ENCODE measurements at regions not wholly inside any gene's neighbourhood (a gene's known extent, or its start where the extent isn't known, plus 50 kb on each side); places are given as distances from the start of the nearest gene placed in this dataset.

DNA sequence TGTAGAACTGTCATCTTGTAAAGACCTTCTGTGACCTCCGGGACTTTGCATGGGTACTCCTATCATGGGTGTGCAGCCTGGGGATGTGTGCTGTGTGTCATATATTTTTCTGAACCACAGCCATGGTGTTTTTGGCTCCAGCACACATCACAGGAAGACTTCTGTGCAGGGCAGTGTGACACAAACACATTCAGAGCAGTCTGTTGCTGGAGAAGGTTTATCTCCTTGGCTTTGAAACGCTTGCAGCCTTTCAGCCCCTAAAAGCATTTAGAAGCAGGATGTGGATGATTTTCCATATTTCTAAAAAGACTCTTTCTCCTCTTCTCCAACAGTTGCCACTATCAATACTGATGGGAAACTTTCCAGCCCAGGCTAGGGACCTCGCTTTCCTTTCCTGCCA, 221.6 kb upstream of the FOXA2 start:
- TF ChIP-seq POLR2A (IDR thresholded peaks at IDR 0.05; ENCODE audit: low read depth, low read length) (no peak), POLR2AphosphoS5 (IDR thresholded peaks at IDR 0.05; ENCODE audit: low read depth, low read length) (no peak)

Data from GM12892 (cell line).